ENCODE measurements at regions not wholly inside any gene's neighbourhood (a gene's known extent, or its start where the extent isn't known, plus 50 kb on each side); places are given as distances from the start of the nearest gene placed in this dataset.

GRCh38 chr2:236870370-236870769 lies 215.3 kb upstream of the COPS8 start:
- TF ChIP-seq SPI1 (IDR thresholded peaks at IDR 0.05; ENCODE audit: low read depth, low read length), result no peak
- no peak for TF ChIP-seq POLR2A (IDR thresholded peaks at IDR 0.05; ENCODE audit: low read depth, low read length)
- no peak for TF ChIP-seq POLR2AphosphoS5 (IDR thresholded peaks at IDR 0.05; ENCODE audit: low read depth, low read length)
- TF ChIP-seq PAX5 (IDR thresholded peaks at IDR 0.05; ENCODE audit: insufficient read depth, low read length, severe bottlenecking), result no peak
